Stromal cell of bone marrow (primary cell): ENCODE measurements at regions not wholly inside any gene's neighbourhood (a gene's known extent, or its start where the extent isn't known, plus 50 kb on each side); places are given as distances from the start of the nearest gene placed in this dataset.
"Not testable (repeated sequence)": the region's sequence is repeated elsewhere in the genome, so short reads cannot be mapped to it uniquely, and the experiment has no call there.

ENCODE experiments used
- DNase-seq: peaks from one replicate; pipeline ENCODE4 v3.0.0-alpha.2; 2012; ENCODE audit warnings: low read depth

DNA sequence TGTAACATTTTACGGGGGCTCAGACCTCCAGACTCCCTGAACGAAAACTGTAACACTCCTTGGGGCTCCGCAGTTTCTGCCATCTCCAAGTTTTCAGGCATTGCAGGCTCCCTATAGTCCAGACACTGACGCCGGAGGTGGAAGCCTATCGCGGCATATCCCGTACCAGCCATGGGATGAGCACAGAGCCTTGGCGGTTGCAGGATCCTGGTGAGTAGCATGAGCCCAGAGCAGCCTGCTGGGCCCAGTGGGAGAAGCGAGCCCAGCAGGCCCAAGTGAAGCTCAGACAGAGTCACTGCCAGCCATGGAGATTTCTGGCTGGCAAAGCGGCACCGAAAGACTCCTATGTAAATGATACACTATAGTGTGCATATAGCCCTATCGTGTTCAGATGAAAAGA is 446.8 kb downstream of the COL11A1 start:
- DNase-seq = no peak

DNA sequence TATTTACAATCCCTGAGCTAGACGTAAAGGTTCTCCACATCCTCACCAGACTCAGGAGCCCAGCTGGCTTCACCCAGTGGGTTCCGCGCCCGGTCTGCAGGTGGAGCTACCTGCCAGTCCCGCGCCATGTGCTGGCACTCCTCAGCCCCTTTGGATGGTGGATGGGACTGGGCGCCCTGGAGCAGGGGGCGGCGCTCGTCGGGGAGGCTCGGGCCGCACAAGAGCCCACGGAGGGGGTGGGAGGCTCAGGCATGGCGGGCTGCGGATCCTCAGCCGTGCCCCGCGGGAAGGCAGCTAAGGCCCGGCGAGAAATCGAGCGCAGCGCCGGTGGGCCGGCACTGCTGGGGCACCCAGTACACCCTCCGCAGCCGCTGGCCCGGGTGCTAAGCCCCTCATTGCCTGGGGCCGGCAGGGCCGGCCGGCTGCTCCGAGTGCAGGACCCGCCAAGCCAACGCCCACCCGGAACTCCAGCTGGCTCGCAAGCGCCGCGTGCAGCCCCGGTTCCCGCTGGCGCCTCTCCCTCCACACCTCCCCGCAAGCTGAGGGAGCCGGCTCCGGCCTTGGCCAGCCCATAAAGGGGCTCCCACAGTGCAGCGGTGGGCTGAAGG is 448.3 kb downstream of the COL11A1 start:
- not testable (repeated sequence) for DNase-seq

DNA sequence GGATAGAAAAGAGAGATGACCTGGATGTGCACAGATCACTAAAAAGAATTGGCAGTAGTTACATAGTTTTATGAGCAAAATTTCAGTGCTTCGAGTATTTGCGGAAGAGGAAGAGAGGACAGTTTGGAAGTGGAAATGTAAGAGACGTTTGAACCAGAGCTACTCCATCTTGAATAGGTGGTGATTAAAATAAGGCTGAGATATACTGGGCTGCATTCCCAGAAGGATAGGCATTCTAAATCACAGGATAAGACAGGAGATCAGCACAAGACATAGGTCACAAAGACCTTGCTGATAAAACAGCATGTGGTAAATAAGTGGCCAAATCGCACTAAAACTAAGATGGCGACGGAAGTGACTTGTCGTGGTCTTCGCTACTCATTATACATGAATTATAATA is 453.3 kb downstream of the COL11A1 start:
- no peak for DNase-seq

- DNase-seq = no peak
Measured at GRCh38 chr1:102640872-102641271, 467.4 kb downstream of the COL11A1 start.

DNA sequence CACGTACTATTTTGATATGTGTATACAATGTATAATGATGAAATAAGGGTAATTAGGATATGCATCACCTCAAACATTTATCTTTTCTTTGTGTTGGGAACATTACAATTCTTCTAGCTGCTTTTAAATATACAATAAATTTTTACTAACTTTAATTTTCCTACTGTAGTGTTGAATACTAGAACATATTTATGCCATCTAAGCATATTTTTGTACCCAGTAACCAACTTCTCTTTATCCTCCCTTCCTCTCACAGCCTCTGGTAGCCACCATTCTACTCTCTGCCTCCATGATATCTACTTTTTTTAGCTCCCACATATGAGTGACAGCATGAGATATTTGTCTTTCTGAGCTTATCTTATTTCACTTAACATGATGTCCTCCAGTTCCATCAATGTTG is 468.0 kb downstream of the COL11A1 start:
- no peak for DNase-seq

DNA sequence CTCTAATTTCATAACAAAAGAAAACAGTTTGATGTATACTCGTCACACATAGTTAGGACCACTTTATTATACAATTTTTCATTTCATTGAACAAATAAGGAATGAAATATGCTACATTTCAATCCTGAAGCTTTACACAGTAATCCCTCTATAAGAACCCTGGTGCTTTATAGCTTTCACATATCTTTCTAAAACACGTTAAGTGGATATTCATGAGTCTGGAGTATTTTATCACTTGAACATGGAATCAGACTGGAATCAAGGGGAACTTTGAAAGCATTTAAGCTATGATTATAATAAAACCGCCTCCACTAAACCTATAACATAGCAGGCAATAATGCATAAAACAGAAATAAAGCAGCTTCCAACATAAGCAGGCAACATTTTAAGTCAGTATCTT is 476.6 kb downstream of the COL11A1 start:
- no peak for DNase-seq

- DNase-seq = no peak
Measured at GRCh38 chr1:102630041-102630440, 478.3 kb downstream of the COL11A1 start.

DNA sequence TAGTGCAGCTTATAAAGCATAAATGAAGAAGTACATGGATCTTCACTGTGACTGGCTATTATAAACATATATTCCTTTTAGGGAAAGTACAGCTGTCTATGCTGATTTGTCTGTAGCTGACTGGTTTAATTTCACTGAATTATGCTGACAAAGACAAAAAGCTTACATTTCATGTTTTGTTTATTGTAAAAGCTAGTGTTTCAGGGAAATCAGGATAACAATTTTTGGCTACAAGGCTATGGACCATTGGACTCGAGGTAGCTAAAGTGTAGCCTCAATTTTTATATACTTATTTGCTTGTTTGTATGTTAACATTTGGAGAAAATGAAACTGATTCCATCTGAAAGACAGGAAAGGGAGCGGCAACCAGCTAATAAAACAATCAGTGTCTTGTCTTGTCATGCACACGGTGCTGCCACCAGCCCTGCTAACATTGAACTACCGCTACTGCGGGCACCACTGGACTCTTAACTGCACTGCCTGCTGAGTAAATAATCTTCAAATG is 480.2 kb downstream of the COL11A1 start:
- DNase-seq = no peak

- DNase-seq = no peak
Measured at GRCh38 chr1:102627145-102627544, 481.2 kb downstream of the COL11A1 start.

- no peak for DNase-seq
Measured at GRCh38 chr1:102615896-102616295, 492.4 kb downstream of the COL11A1 start.

- DNase-seq = no peak
Measured at GRCh38 chr1:102595106-102595505, 513.2 kb downstream of the COL11A1 start.

DNA sequence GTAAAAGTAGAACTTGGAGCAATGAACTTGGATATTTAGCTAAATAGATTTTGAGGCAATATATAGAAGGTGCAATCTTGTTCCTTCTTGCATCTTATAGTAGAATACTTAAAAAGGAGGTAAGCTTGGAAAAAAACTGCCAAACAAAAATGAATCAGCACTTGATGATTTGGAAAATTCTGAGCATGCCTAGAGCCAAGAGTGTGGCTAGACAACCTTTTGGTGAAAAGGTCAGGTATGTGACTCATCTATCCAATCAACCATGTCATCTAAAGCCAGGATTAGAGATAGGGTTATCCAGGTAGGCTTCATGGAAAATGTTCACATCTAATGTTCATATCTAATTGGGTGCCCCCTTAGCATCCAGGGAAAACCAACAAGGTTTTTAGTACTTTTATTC is 515.0 kb downstream of the COL11A1 start:
- DNase-seq = no peak

- no peak for DNase-seq
Measured at GRCh38 chr1:102588536-102588935, 519.8 kb downstream of the COL11A1 start.

DNA sequence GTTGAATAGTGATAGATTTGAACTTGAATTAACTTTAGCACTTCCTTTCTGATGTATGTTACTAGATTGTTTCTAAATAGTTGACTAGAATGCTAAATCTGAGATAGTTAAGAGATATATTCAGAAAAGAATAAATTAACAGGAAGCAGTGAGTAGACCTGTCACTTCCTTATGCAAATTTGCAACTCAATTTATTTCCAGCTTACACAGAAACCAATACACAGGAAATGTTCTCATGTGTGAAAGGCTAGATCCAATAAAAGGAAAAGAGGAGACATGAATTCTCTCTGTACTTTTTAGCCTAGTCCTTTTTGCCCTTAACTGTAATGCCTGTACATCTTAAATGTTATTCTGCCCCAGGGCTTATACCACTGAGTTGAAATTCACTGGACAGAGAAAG is 522.3 kb downstream of the COL11A1 start:
- no peak for DNase-seq

DNA sequence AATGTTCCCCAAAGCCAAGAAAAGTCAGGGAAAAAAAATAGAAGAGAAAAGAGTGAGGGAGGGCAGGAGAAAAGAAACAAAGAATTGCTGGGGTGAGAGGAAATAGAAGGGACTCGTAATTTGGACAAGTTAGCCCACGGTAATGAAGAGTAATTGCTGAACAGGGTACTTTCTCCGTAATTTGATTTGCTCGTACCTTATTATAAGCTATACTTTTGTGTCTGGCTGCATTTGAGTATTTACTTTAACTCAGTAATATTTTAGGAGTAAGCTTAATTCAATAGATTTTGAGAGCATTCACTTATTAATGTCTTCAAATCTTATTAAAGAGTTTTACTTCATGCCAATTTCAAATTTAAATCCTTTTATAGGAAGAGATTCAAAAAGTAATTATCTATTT is 527.5 kb downstream of the COL11A1 start:
- DNase-seq = no peak

GRCh38 chr1:102578804-102579203 is 529.5 kb downstream of the COL11A1 start:
- no peak for DNase-seq

DNA sequence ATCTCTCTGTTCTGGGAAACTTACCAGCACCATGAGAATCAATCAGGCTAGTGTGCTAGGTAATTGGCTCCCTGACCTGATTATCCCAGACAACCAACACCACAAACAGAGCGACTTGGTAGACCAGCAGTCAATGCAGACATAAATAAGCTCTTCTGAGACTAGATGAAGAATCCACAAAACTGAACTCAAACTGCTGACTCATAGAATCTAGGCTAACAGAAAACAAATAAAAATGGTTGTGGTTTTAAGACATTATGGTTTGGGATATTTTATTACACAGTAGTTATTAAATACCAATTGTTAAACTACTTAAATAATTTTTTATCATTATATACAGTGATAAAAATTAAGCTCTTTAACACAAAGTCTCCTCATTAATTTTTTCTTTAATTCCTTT is 535.7 kb downstream of the COL11A1 start:
- DNase-seq = no peak

- DNase-seq = no peak
Measured at GRCh38 chr1:102566182-102566581, 542.1 kb downstream of the COL11A1 start.

- no peak for DNase-seq
Measured at GRCh38 chr1:102562380-102562779, 545.9 kb downstream of the COL11A1 start.

DNA sequence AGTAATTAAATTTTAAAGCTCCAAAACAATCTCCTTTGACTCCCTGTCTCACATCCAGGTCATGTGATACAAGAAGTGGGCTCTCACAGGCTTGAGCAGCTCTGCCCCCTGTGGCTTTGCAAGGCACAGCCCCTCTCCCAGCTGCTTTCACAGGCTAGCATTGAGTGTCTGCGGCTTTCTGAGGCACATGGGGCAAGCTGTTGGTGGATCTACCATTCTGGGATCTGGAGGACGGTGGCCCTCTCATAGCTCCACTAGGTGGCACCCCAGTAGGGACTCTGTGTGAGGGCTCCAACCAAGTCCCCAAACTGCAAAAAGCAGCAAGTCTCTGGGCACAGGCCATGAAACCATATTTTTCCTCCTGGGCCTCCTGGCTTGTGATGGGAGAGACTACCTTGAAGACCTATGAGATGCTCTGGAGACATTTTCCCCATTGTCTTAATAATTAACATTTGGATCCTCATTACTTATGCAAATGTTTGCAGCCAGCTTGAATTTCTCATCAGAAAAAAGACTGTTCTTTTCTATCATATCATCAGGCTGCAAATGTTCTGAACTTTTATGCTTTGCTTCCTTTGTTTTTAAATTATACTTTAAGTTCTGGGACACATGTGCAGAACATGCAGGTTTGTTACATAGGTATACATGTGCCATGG is 554.1 kb upstream of the OLFM3 start:
- DNase-seq = peak; percentile 19

DNA sequence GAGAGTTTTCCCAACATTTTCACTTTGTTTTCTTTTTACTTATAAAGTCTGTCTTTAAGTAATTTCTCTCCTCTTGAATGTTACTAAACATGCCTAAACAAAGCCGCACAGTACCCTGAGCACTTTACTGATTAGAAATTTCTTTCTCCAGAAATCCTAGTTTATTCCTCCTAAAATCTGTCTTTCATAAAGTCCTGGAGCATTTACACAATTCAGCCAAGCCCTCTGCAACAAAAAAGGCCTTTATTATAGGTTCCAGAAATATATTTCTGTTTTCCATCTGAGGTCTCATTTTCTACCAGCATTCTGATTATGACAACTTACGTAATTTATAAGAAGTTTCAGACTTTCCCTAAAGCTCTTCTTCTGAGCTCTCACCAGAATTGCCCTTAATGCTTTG is 549.5 kb upstream of the OLFM3 start:
- no peak for DNase-seq

DNA sequence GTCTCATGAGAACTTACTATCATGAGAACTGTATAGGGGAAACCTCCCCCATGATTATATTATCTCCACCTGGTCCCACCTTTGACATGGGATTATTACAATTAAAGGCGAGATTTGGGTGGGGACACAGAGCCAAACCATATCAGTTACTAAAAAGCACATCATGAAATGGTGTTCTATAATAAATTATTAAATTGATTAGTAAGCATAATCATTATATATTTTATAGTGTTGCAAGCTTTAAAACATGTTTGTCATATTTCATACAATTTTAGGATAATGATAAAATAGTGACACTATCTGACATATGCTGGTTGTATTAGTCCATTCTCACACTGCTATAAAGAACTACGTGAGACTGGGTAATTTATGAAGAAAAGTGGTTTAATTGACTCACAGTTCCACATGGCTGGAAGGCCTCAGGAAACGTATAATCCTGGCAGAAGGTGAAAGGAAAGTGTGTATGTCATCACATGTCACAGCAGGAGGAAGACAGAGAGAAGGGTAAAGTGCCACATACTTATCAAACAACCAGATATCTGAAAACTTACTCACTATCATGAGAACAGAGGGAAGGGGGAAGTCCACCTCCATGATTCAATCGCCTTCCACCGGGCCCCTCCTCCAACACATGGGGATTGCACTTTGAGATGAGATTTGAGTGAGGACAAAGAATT is 539.2 kb upstream of the OLFM3 start:
- no peak for DNase-seq

DNA sequence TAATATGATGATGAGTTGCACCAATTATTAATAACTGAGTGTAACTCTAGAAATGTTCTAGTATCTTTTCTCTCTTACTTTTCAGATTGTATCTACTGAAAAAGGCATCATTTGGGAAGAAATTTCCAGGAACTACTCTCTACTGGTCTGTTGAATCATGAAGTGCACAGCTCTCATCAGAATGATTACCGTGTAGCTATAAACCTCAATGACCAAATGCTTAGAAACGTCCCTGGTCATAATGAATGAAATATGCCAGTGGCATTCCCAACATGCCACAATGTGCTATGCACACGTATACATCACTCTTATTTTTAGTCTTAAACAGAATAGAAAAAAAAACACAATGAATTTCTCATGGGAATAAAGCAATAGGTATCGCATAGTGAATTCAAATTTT is 534.3 kb upstream of the OLFM3 start:
- DNase-seq = no peak
